ENCODE measurements at regions not wholly inside any gene's neighbourhood (a gene's known extent, or its start where the extent isn't known, plus 50 kb on each side); places are given as distances from the start of the nearest gene placed in this dataset.
A peak's percentile ranks its signal among the peaks of the same experiment; 100 is the strongest.

DNA sequence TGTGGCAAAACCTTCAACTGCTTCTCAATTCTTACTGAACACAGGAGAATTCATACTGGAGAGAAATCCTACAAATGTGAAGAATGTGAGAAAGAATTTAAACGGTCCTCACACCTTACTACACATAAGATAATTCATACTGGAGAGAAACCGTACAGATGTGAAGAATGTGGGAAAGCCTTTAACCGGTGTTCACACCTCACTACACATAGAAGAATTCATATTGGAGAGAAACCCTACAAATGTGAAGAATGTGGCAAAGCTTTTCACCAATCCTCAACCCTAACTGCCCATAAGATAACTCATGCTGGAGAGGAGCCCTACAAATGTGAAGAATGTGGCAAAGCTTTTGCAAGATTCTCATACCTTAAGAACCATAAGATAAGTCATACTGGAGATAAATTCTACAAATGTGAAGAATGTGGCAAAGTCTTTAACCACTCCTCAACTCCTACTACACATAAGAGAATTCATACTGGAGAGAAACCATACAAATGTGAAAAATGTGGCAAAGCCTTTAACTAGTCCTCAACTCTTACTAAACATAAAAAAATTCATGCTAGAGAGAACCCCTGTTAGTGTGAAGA is 111.7 kb downstream of the ZNF100 start:
- no peak overlapping the region for H3K9ac ChIP-seq (replicated peaks in 1 of 4; ENCODE audit: extremely low read depth in 1 of 4, low read depth in 3 of 4, low read length in 3 of 4)
- no peak overlapping the region for H4K8ac ChIP-seq (ENCODE audit: extremely low read depth, insufficient read depth, low read length)
- H3K14ac ChIP-seq (ENCODE audit: insufficient read length), result no peak overlapping the region
- ChIA-PET POLR2A (ENCODE audit: partially characterized antibody) (no interaction called here), CTCF (ENCODE audit: partially characterized antibody) (no interaction called here)
- no peak overlapping the region for H3K27ac ChIP-seq (ENCODE audit: low read depth, low read length)
- H3K18ac ChIP-seq (ENCODE audit: extremely low read depth, low read length), result no peak overlapping the region
- H4K20me1 ChIP-seq (replicated peaks in 1 of 2; ENCODE audit: control insufficient read depth in 1 of 2, insufficient read depth in 2 of 2, low read length in 2 of 2), result no peaks in the 10 kb centered on the region
- no peak overlapping the region for H4K5ac ChIP-seq (ENCODE audit: insufficient read length, low read depth, low read length)
- H3K79me1 ChIP-seq (ENCODE audit: low read depth, low read length), result no peaks in the 10 kb centered on the region
- peaks cover 15 to 20% of the 10 kb centered on the region in 2 experiments for H3K9me3 ChIP-seq (ENCODE audit: insufficient read depth in 2 of 2, low read depth in 1 of 2, low read length in 1 of 2)
- H3K23ac ChIP-seq (ENCODE audit: insufficient read length), result no peak overlapping the region
- H2AK5ac ChIP-seq (ENCODE audit: low read depth, low read length), result no peak overlapping the region
- DNase-seq (ENCODE audit: low read depth in 1 of 2, low spot score in 2 of 2) (no peak), FAIRE-seq (no peak)
- peaks cover 0 to 23% (median 0%) of the 10 kb centered on the region in 4 experiments; a peak in 2 of 8 replicates for H3K36me3 ChIP-seq (ENCODE audit: control insufficient read depth in 2 of 4, insufficient read depth in 4 of 4, low read length in 3 of 4)
- TF ChIP-seq, protein P1, sequence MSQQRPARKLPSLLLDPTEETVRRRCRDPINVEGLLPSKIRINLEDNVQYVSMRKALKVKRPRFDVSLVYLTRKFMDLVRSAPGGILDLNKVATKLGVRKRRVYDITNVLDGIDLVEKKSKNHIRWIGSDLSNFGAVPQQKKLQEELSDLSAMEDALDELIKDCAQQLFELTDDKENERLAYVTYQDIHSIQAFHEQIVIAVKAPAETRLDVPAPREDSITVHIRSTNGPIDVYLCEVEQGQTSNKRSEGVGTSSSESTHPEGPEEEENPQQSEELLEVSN (IDR thresholded peaks at IDR 0.05), result no peak
- TF ChIP-seq ZNF274 (IDR thresholded peaks at IDR 0.05; ENCODE audit: borderline replicate concordance, extremely low read depth, low read length), result peak; percentile 73; the same call in 1 of the 2 replicates
- TF ChIP-seq, protein P2, sequence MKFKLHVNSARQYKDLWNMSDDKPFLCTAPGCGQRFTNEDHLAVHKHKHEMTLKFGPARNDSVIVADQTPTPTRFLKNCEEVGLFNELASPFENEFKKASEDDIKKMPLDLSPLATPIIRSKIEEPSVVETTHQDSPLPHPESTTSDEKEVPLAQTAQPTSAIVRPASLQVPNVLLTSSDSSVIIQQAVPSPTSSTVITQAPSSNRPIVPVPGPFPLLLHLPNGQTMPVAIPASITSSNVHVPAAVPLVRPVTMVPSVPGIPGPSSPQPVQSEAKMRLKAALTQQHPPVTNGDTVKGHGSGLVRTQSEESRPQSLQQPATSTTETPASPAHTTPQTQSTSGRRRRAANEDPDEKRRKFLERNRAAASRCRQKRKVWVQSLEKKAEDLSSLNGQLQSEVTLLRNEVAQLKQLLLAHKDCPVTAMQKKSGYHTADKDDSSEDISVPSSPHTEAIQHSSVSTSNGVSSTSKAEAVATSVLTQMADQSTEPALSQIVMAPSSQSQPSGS (IDR thresholded peaks at IDR 0.05; ENCODE audit: low read length), result no peak
- H2BK5ac ChIP-seq (ENCODE audit: low read depth, low read length), result no peak overlapping the region
- no peaks in the 10 kb centered on the region for H3K27me3 ChIP-seq (replicated peaks in 1 of 4; ENCODE audit: control insufficient read depth in 3 of 4, extremely low read depth in 1 of 4, insufficient read depth in 3 of 4, low read length in 3 of 4)
- no peak overlapping the region for H2BK120ac ChIP-seq (replicated peaks; ENCODE audit: low read depth, low read length)
- H2AFZ ChIP-seq (ENCODE audit: low read length), result no peak overlapping the region
- whole genome bisulfite sequencing, 2 experiments (ENCODE audit: extremely low coverage in 1 of 2, insufficient coverage in 1 of 2, insufficient read length in 1 of 2, insufficient replicate concordance in 2 of 2, low coverage in 1 of 2, low lambda C conversion rate in 2 of 2, missing lambda C conversion rate in 1 of 2), result 92% methylated on average over 3 of the region's 3 CpGs; no CpG with 5 or more reads in 1 of the 2 experiments
- H3K56ac ChIP-seq (replicated peaks; ENCODE audit: insufficient read length, low read depth, low read length), result no peak overlapping the region
- no peak overlapping the region for H2BK12ac ChIP-seq (ENCODE audit: low read depth, low read length)
- H4K91ac ChIP-seq (replicated peaks; ENCODE audit: insufficient read length, low read length), result no peak overlapping the region
- H3K4me3 ChIP-seq (ENCODE audit: extremely low read depth in 1 of 4, insufficient read depth in 2 of 4, low read depth in 3 of 4, low read length in 4 of 4), result no peak overlapping the region
- H2BK15ac ChIP-seq (ENCODE audit: low read length), result no peak overlapping the region
- no peaks in the 10 kb centered on the region for H3K79me2 ChIP-seq (ENCODE audit: control insufficient read depth in 1 of 2, insufficient read depth in 2 of 2, low read length in 2 of 2)
- no peak overlapping the region for H3K4ac ChIP-seq (replicated peaks; ENCODE audit: insufficient read length, low read depth, low read length)
- no peak overlapping the region for H3K4me2 ChIP-seq (ENCODE audit: insufficient read depth in 1 of 2, low read depth in 2 of 2, low read length in 2 of 2)
- H3K23me2 ChIP-seq (ENCODE audit: low read depth, low read length), result no peaks in the 10 kb centered on the region
- H3K4me1 ChIP-seq (replicated peaks in 1 of 4; ENCODE audit: control insufficient read depth in 3 of 4, insufficient read depth in 4 of 4, low read length in 3 of 4), result no peaks in the 10 kb centered on the region
- no peak overlapping the region for H2BK20ac ChIP-seq (ENCODE audit: low read length)
